Renal pelvis (tissue), 1 donor: ENCODE measurements at regions not wholly inside any gene's neighbourhood (a gene's known extent, or its start where the extent isn't known, plus 50 kb on each side); places are given as distances from the start of the nearest gene placed in this dataset.
A peak's percentile ranks its signal among the peaks of the same experiment; 100 is the strongest.
"Not testable (repeated sequence)": the region's sequence is repeated elsewhere in the genome, so short reads cannot be mapped to it uniquely, and the experiment has no call there.

Source experiments
- DNase-seq: peaks from one replicate; pipeline ENCODE4 v3.0.0-alpha.2; 2013

- DNase-seq: no peak
Observed at GRCh38 chr11:92026664-92027063, 198.0 kb upstream of the FAT3 start.

GRCh38 chr11:92024788-92025187 lies 199.8 kb upstream of the FAT3 start:
- DNase-seq: no peak

- no peak for DNase-seq
Observed at GRCh38 chr11:92022499-92022898, 202.1 kb upstream of the FAT3 start.

GRCh38 chr11:92018332-92018731 lies 206.3 kb upstream of the FAT3 start:
- DNase-seq: no peak

- no peak for DNase-seq
Observed at GRCh38 chr11:92008249-92008648, 216.4 kb upstream of the FAT3 start.

- DNase-seq: no peak
Observed at GRCh38 chr11:92002568-92002967, 222.1 kb upstream of the FAT3 start.

- no peak for DNase-seq
Observed at GRCh38 chr11:91998481-91998880, 226.1 kb upstream of the FAT3 start.

GRCh38 chr11:91997226-91997625 lies 227.4 kb upstream of the FAT3 start:
- no peak for DNase-seq

- no peak for DNase-seq
Observed at GRCh38 chr11:91996526-91996925, 228.1 kb upstream of the FAT3 start.

GRCh38 chr11:91988443-91988842 lies 236.2 kb upstream of the FAT3 start:
- DNase-seq: not testable (repeated sequence)

- DNase-seq: no peak
Observed at GRCh38 chr11:91986218-91986617, 238.4 kb upstream of the FAT3 start.

- DNase-seq: no peak
Observed at GRCh38 chr11:91984033-91984584, 240.5 kb upstream of the FAT3 start.

- DNase-seq: no peak
Observed at GRCh38 chr11:91981995-91982394, 242.6 kb upstream of the FAT3 start.

GRCh38 chr11:91979775-91980174 lies 244.8 kb upstream of the FAT3 start:
- DNase-seq: no peak

GRCh38 chr11:91978747-91979146 lies 245.9 kb upstream of the FAT3 start:
- no peak for DNase-seq

- no peak for DNase-seq
Observed at GRCh38 chr11:91972665-91973266, 251.9 kb upstream of the FAT3 start.

GRCh38 chr11:91970624-91971023 lies 254.0 kb upstream of the FAT3 start:
- DNase-seq: no peak

GRCh38 chr11:91969486-91969885 lies 255.1 kb upstream of the FAT3 start:
- no peak for DNase-seq

GRCh38 chr11:91967691-91968045 lies 256.9 kb upstream of the FAT3 start:
- DNase-seq: no peak

- peak; percentile 29 for DNase-seq
Observed at GRCh38 chr11:91967026-91967690, 257.5 kb upstream of the FAT3 start.

GRCh38 chr11:91966368-91966767 lies 258.2 kb upstream of the FAT3 start:
- DNase-seq: no peak

- no peak for DNase-seq
Observed at GRCh38 chr11:91960770-91961169, 263.8 kb upstream of the FAT3 start.

- DNase-seq: no peak
Observed at GRCh38 chr11:91959411-91959810, 265.2 kb upstream of the FAT3 start.

- DNase-seq: no peak
Observed at GRCh38 chr11:91956711-91957110, 267.9 kb upstream of the FAT3 start.
